OCI-LY7 (cell line): ENCODE measurements at regions not wholly inside any gene's neighbourhood (a gene's known extent, or its start where the extent isn't known, plus 50 kb on each side); places are given as distances from the start of the nearest gene placed in this dataset.

ENCODE experiments used
- BruUV-seq: library from RNA; stranded (reverse); fragments of 400-500 nt; replicated peaks from 2 replicates; lab custom pipeline; 2021; lab: Mats Ljungman, UMichigan
- CTCF ChIA-PET: fragments of 300-600 bp; sonication (Branson Sonifier 250); formaldehyde crosslinking; loops from one replicate; lab custom pipeline; 2022; ENCODE audit warnings: antibody characterized with exemption; ENCODE audit not compliant: unreplicated experiment; lab: Charles Lee
- POLR2A ChIA-PET: fragments of 300-600 bp; sonication (Branson Sonifier 250); formaldehyde crosslinking; loops from one replicate; lab custom pipeline; 2022; ENCODE audit warnings: antibody characterized with exemption; lab: Charles Lee
- DNase-seq: peaks from one replicate; pipeline ENCODE4 v3.0.0-alpha.2; 2015; ENCODE audit warnings: low spot score
- H2AFZ ChIP-seq: fragments of 200-600 bp; sonication (generic), shearing (Covaris generic); 2 replicates; pipeline ENCODE4 v1.6.1; 2014; ENCODE audit warnings: mild to moderate bottlenecking, antibody characterized with exemption, low read length, moderate library complexity
- H3K27ac ChIP-seq: fragments of 200-600 bp; sonication (generic); 2 replicates; pipeline ENCODE4 v1.5.1; 2014; ENCODE audit warnings: mixed run types, low read depth, mild to moderate bottlenecking, moderate library complexity, low read length, inconsistent platforms; ENCODE audit not compliant: poor library complexity, severe bottlenecking
- H3K36me3 ChIP-seq: fragments of 200-600 bp; sonication (generic); 2 replicates; pipeline ENCODE4 v1.6.1; 2014; ENCODE audit warnings: mild to moderate bottlenecking, antibody characterized with exemption, low read length, moderate library complexity, mixed read lengths; ENCODE audit not compliant: insufficient read depth
- H3K4me1 ChIP-seq: fragments of 200-600 bp; sonication (generic); 2 replicates; pipeline ENCODE4 v1.5.1; 2014; ENCODE audit warnings: mild to moderate bottlenecking, low read length; ENCODE audit not compliant: insufficient read depth, poor library complexity, severe bottlenecking
- H3K4me2 ChIP-seq: fragments of 200-600 bp; sonication (generic); 2 replicates; pipeline ENCODE4 v1.6.1; 2014; ENCODE audit warnings: mild to moderate bottlenecking, low read length
- H3K4me3 ChIP-seq: fragments of 200-600 bp; sonication (generic); 2 replicates; pipeline ENCODE4 v1.5.1; 2014; ENCODE audit warnings: mild to moderate bottlenecking, low read depth, low read length; ENCODE audit not compliant: poor library complexity, severe bottlenecking
- H3K79me2 ChIP-seq: fragments of 200-600 bp; sonication (generic); 2 replicates; pipeline ENCODE4 v1.6.1; 2016; ENCODE audit warnings: low read depth, mild to moderate bottlenecking, low read length, moderate library complexity, mixed read lengths; ENCODE audit not compliant: insufficient read depth
- H3K9me2 ChIP-seq: fragments of 200-600 bp; sonication (generic); 2 replicates; pipeline ENCODE4 v1.6.1; 2016; ENCODE audit warnings: mild to moderate bottlenecking, low read length, mixed read lengths; ENCODE audit not compliant: insufficient read depth
- H3K9me3 ChIP-seq: fragments of 200-600 bp; sonication (generic); 2 replicates; pipeline ENCODE4 v1.6.1; 2014; ENCODE audit warnings: mild to moderate bottlenecking, mixed run types, low read length, mixed read lengths
- H4K20me1 ChIP-seq: fragments of 200-600 bp; sonication (generic); 2 replicates; pipeline ENCODE4 v1.6.1; 2014; ENCODE audit warnings: mild to moderate bottlenecking, antibody characterized with exemption, low read length, moderate library complexity, mixed read lengths; ENCODE audit not compliant: insufficient read depth
- CTCF ChIP-seq: fragments of 200-600 bp; sonication (generic); conservative IDR thresholded peaks from 2 replicates; pipeline ENCODE4 v1.5.1; 2014; ENCODE audit warnings: mild to moderate bottlenecking, antibody characterized with exemption, low read length, moderate library complexity, mixed read lengths
- EZH2phosphoT487 ChIP-seq: fragments of 200-600 bp; sonication (generic); IDR thresholded peaks from 2 replicates; pipeline ENCODE4 v1.6.1; 2018; ENCODE audit warnings: low read depth, borderline replicate concordance, mild to moderate bottlenecking, mixed run types, antibody characterized with exemption, low read length, moderate library complexity, mixed read lengths
- intact Hi-C: fragments of 100-400 bp; cut with micrococcal nuclease; formaldehyde crosslinking; loops from one replicate; pipeline ENCODE4 v1.10.0; 2022; ENCODE audit not compliant: unreplicated experiment

GRCh38 chr10:131400513-131400912, 89.0 kb upstream of the TCERG1L start:
- Histone ChIP-seq H3K9me2 (no peaks in the 10 kb centered on the region), H3K9me3 (no peaks in the 10 kb centered on the region), H3K79me2 (no peaks in the 10 kb centered on the region), H4K20me1 (no peaks in the 10 kb centered on the region), H2AFZ (no peak overlapping the region), H3K4me2 (no peak overlapping the region), H3K4me3 (no peak overlapping the region), H3K4me1 (no peaks in the 10 kb centered on the region), H3K36me3 (no peaks in the 10 kb centered on the region), H3K27ac (no peak overlapping the region)
- intact Hi-C loops = no loop called here
- POLR2A ChIA-PET = interaction anchor here (1.0 kb wide), 1 partner anchor 9 kb away, joined by 3 read pairs; no protein-coding TSS in a partner anchor
- DNase-seq = no peak
- no TSS peak for BruUV-seq
- TF ChIP-seq EZH2phosphoT487 (no peak), CTCF (no peak)
- CTCF ChIA-PET = no interaction called here

DNA sequence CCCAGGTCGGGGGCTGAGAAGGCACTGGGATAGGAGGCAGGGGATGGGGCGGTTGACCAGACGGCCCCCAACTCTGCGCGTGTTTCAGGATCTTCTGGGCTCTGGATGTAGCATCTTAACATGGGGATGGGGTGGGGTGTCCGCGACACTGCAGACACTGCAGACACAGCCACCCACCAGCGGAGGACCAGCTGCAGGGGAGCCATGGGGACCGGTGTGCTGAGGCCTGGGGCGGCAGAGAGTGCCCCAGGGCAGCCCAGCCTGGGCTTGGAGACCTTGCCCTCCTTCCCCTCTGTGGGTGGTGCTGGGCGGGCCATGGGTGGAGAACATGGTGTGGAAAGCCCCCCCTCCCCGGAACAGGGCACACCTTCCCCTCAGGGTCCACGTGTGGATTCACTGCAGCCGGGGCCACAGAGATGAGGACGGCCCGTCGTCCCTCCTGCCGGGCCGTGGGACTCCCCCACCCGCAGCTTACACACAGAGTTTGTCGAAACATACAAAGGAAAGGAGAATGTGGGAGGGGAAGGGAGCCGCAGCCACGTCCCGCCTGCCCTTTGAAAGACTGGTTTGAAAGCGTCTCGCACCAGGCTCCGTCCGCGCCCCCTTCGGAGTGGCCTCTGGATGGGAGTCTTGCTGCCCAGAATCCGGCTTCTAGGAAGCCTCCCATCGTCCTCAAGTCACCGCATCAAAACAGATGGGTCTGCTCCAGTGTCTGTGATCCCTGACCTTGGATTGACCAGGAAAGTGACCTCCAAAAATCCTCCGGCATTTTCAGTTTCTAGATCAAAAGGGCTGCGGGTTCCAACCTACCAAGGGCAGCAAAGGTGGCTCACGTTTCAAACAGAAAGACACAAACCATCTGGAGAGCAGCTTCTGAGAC, 91.5 kb upstream of the TCERG1L start:
- CTCF ChIA-PET = no interaction called here
- Histone ChIP-seq H3K36me3 (no peaks in the 10 kb centered on the region), H3K4me3 (no peak overlapping the region), H3K9me3 (no peaks in the 10 kb centered on the region), H3K79me2 (no peaks in the 10 kb centered on the region), H2AFZ (no peak overlapping the region), H3K4me2 (no peak overlapping the region), H3K4me1 (no peaks in the 10 kb centered on the region), H3K27ac (no peak overlapping the region), H4K20me1 (no peaks in the 10 kb centered on the region), H3K9me2 (no peaks in the 10 kb centered on the region)
- BruUV-seq = no TSS peak
- intact Hi-C loops = no loop called here
- POLR2A ChIA-PET = no interaction called here
- DNase-seq = no peak
- TF ChIP-seq EZH2phosphoT487 (no peak), CTCF (no peak)

DNA sequence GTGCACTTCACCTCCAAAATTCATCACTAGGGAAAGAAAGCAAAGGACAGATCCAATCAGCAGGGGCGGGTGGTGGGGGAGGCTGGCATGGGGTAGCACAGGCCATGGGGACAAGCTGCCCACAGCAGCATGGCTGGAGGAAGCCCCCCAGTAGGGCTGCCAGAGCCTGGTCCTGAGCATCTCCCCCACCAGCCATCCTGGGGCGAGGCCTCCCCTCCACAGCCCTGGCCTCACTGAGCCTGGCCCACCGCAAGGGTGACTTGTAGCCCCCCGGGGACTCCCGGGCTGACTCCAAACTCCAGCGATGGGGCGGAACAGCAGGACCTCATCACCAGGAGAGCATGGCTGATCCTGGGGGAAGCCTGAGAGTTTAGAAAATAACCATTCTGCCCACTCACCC, 92.4 kb upstream of the TCERG1L start:
- DNase-seq = no peak
- H3K4me3 ChIP-seq = no peak overlapping the region
- no peak for TF ChIP-seq CTCF
- TF ChIP-seq EZH2phosphoT487 = no peak
- no peaks in the 10 kb centered on the region for H3K9me2 ChIP-seq
- intact Hi-C loops = no loop called here
- H3K79me2 ChIP-seq = no peaks in the 10 kb centered on the region
- no peaks in the 10 kb centered on the region for H3K36me3 ChIP-seq
- H2AFZ ChIP-seq = no peak overlapping the region
- H3K4me1 ChIP-seq = no peaks in the 10 kb centered on the region
- no peaks in the 10 kb centered on the region for H3K9me3 ChIP-seq
- ChIA-PET POLR2A (no interaction called here), CTCF (no interaction called here)
- H3K27ac ChIP-seq = no peak overlapping the region
- no TSS peak for BruUV-seq
- no peaks in the 10 kb centered on the region for H4K20me1 ChIP-seq
- H3K4me2 ChIP-seq = no peak overlapping the region
